GM23248 (cell line): ENCODE measurements at regions not wholly inside any gene's neighbourhood (a gene's known extent, or its start where the extent isn't known, plus 50 kb on each side); places are given as distances from the start of the nearest gene placed in this dataset.

Source experiments
- DNase-seq: peaks from one replicate; pipeline ENCODE4 v3.0.0-alpha.2; 2015
- H2AFZ ChIP-seq: fragments of 200-600 bp; sonication (generic); 2 replicates; pipeline ENCODE4 v1.6.1; 2016; ENCODE audit warnings: antibody characterized with exemption
- H3F3A ChIP-seq: fragments of 200-600 bp; sonication (generic); 2 replicates; pipeline ENCODE4 v1.6.1; 2016; ENCODE audit warnings: mild to moderate bottlenecking, antibody characterized with exemption, mixed run types; ENCODE audit not compliant: insufficient read depth
- H3K27ac ChIP-seq: fragments of 200-600 bp; sonication (generic); 2 replicates; pipeline ENCODE4 v1.5.1; 2016; ENCODE audit warnings: mild to moderate bottlenecking
- H3K27me3 ChIP-seq: fragments of 200-600 bp; sonication (generic); replicated peaks from 2 replicates; pipeline ENCODE4 v1.6.1; 2016; ENCODE audit warnings: mild to moderate bottlenecking; ENCODE audit not compliant: insufficient read depth
- H3K36me3 ChIP-seq: fragments of 200-600 bp; sonication (generic); 2 replicates; pipeline ENCODE4 v1.6.1; 2016; ENCODE audit warnings: low read depth, mild to moderate bottlenecking
- H3K4me1 ChIP-seq: fragments of 200-600 bp; sonication (generic); 2 replicates; pipeline ENCODE4 v1.6.1; 2016; ENCODE audit warnings: mild to moderate bottlenecking; ENCODE audit not compliant: insufficient read depth
- H3K4me2 ChIP-seq: fragments of 200-600 bp; sonication (generic); one replicate; pipeline ENCODE4 v1.6.1; 2016; ENCODE audit warnings: mild to moderate bottlenecking; ENCODE audit not compliant: unreplicated experiment
- H3K4me3 ChIP-seq: fragments of 200-600 bp; sonication (generic); 2 replicates; pipeline ENCODE4 v1.5.1; 2016; ENCODE audit warnings: mild to moderate bottlenecking
- H3K79me2 ChIP-seq: fragments of 200-600 bp; sonication (generic); 2 replicates; pipeline ENCODE4 v1.6.1; 2016; ENCODE audit warnings: mild to moderate bottlenecking; ENCODE audit not compliant: insufficient read depth
- H3K9ac ChIP-seq: fragments of 200-600 bp; sonication (generic); 2 replicates; pipeline ENCODE4 v1.6.1; 2016; ENCODE audit warnings: mild to moderate bottlenecking
- H3K9me2 ChIP-seq: fragments of 200-600 bp; sonication (generic); 2 replicates; pipeline ENCODE4 v1.6.1; 2016; ENCODE audit warnings: mixed run types, mild to moderate bottlenecking, moderate library complexity; ENCODE audit not compliant: insufficient read depth
- H3K9me3 ChIP-seq: fragments of 200-600 bp; sonication (generic); one replicate; pipeline ENCODE4 v1.6.1; 2017; ENCODE audit warnings: low read depth
- H4K20me1 ChIP-seq: fragments of 200-600 bp; sonication (generic); 2 replicates; pipeline ENCODE4 v1.6.0; 2016; ENCODE audit not compliant: insufficient read depth
- EZH2 ChIP-seq: fragments of 200-600 bp; sonication (generic); IDR thresholded peaks from 2 replicates; pipeline ENCODE4 v1.6.1; 2018; ENCODE audit warnings: antibody characterized with exemption, mild to moderate bottlenecking; ENCODE audit not compliant: insufficient read depth, poor library complexity, severe bottlenecking
- EZH2phosphoT487 ChIP-seq: fragments of 200-600 bp; sonication (generic); IDR thresholded peaks from 2 replicates; pipeline ENCODE4 v1.6.1; 2018; ENCODE audit warnings: antibody characterized with exemption, moderate library complexity, mild to moderate bottlenecking, low read depth; ENCODE audit not compliant: insufficient read depth
- WGBS, 2 experiments: methylation state at CpG; one replicate each; pipeline ENCODE4 v1.1.6; 2015 to 2017; ENCODE audit warnings: low lambda C conversion rate in 2 of 2, low coverage in 1 of 2; ENCODE audit errors: missing lambda C conversion rate in 2 of 2; 5-methylcytosine and 5-hydroxymethylcytosine counted together
- in situ Hi-C: fragments of 300-500 bp; cut with MboI; formaldehyde crosslinking; loops from 2 replicates; pipeline ENCODE4 v1.15.0; 2020

- TF ChIP-seq EZH2phosphoT487: no peak
- TF ChIP-seq EZH2: no peak
- Histone ChIP-seq H3K27me3 (no peaks in the 10 kb centered on the region), H3K79me2 (no peaks in the 10 kb centered on the region), H3K4me2 (no peak overlapping the region), H3K9me3 (no peaks in the 10 kb centered on the region), H3F3A (peaks cover 22% of the 10 kb centered on the region), H3K9me2 (no peaks in the 10 kb centered on the region), H3K4me3 (no peak overlapping the region), H3K36me3 (no peaks in the 10 kb centered on the region), H2AFZ (no peak overlapping the region), H3K9ac (no peak overlapping the region), H3K27ac (no peak overlapping the region), H3K4me1 (peaks cover 15% of the 10 kb centered on the region), H4K20me1 (no peaks in the 10 kb centered on the region)
- no peak for DNase-seq
- in situ Hi-C loops: no loop called here
- 95 to 100% methylated on average over 2 of the region's 2 CpGs for WGBS, 2 experiments
These were observed 93.6 kb upstream of the NEDD9 start for GRCh38 chr6:11326116-11326515.

- Histone ChIP-seq H3K27ac (no peak overlapping the region), H3K9me2 (no peaks in the 10 kb centered on the region), H3K79me2 (no peaks in the 10 kb centered on the region), H3K27me3 (no peaks in the 10 kb centered on the region), H3K36me3 (no peaks in the 10 kb centered on the region), H3K4me1 (peaks cover 15% of the 10 kb centered on the region), H4K20me1 (no peaks in the 10 kb centered on the region), H3K4me3 (no peak overlapping the region), H3K9me3 (no peaks in the 10 kb centered on the region), H3K4me2 (no peak overlapping the region), H3K9ac (no peak overlapping the region), H3F3A (peaks cover 21% of the 10 kb centered on the region), H2AFZ (no peak overlapping the region)
- WGBS, 2 experiments: 95% methylated on average over 6 of the region's 6 CpGs
- DNase-seq: no peak
- TF ChIP-seq EZH2: no peak
- no peak for TF ChIP-seq EZH2phosphoT487
- in situ Hi-C loops: no loop called here
These were observed 92.1 kb upstream of the NEDD9 start for GRCh38 chr6:11324453-11325015.

GRCh38 chr6:11323666-11324452, 91.4 kb upstream of the NEDD9 start:
- in situ Hi-C loops: no loop called here
- no peak overlapping the region for H3K27ac ChIP-seq
- H3K4me1 ChIP-seq: peaks cover 13% of the 10 kb centered on the region
- H3K4me2 ChIP-seq: no peak overlapping the region
- 93 to 95% methylated on average over 16 of the region's 16 CpGs for WGBS, 2 experiments
- no peak overlapping the region for H3K4me3 ChIP-seq
- no peaks in the 10 kb centered on the region for H3K36me3 ChIP-seq
- no peaks in the 10 kb centered on the region for H3K79me2 ChIP-seq
- no peak for TF ChIP-seq EZH2phosphoT487
- TF ChIP-seq EZH2: no peak
- H3K27me3 ChIP-seq: no peaks in the 10 kb centered on the region
- H3F3A ChIP-seq: peaks cover 17% of the 10 kb centered on the region
- H3K9me2 ChIP-seq: no peaks in the 10 kb centered on the region
- DNase-seq: no peak
- H2AFZ ChIP-seq: no peak overlapping the region
- no peaks in the 10 kb centered on the region for H3K9me3 ChIP-seq
- no peak overlapping the region for H3K9ac ChIP-seq
- no peaks in the 10 kb centered on the region for H4K20me1 ChIP-seq

GRCh38 chr6:11322252-11322885, 89.9 kb upstream of the NEDD9 start:
- no peak overlapping the region for H3K4me3 ChIP-seq
- WGBS, 2 experiments: 91% methylated on average over 8 of the region's 8 CpGs
- in situ Hi-C loops: no loop called here
- no peak overlapping the region for H3K4me2 ChIP-seq
- peaks cover 15% of the 10 kb centered on the region for H3K4me1 ChIP-seq
- H2AFZ ChIP-seq: no peak overlapping the region
- no peaks in the 10 kb centered on the region for H3K79me2 ChIP-seq
- H3K9me3 ChIP-seq: no peaks in the 10 kb centered on the region
- no peaks in the 10 kb centered on the region for H3K27me3 ChIP-seq
- H3K27ac ChIP-seq: no peak overlapping the region
- H4K20me1 ChIP-seq: no peaks in the 10 kb centered on the region
- TF ChIP-seq EZH2 (no peak), EZH2phosphoT487 (no peak)
- no peaks in the 10 kb centered on the region for H3K36me3 ChIP-seq
- no peak for DNase-seq
- no peak overlapping the region for H3K9ac ChIP-seq
- H3K9me2 ChIP-seq: no peaks in the 10 kb centered on the region
- H3F3A ChIP-seq: peaks cover 15% of the 10 kb centered on the region
